ENCODE measurements at regions not wholly inside any gene's neighbourhood (a gene's known extent, or its start where the extent isn't known, plus 50 kb on each side); places are given as distances from the start of the nearest gene placed in this dataset.

DNA sequence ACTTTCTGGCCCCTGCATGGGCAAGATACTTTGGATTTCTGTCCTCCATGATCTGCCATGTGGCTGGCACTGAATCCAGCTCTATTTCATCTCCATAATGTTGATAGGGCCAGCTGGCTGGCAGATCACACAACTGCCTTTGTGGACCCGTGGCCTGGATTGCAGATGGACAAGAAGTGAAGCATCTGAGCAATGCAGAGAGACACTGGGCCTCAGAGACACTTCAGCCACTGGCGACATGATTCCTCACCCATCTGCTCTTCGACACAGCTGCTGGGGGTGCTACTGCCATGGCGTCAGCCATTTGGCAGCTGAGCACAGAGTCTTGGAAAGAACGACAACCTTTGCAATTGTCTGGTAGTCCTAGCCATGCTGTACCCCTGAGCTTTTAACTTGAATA is 79.5 kb upstream of the MYO16 start:
- Histone ChIP-seq H3K9ac (ENCODE audit: low read length) (no peak overlapping the region), H3K79me2 (ENCODE audit: insufficient read depth, low read length) (no peaks in the 10 kb centered on the region), H3K36me3 (ENCODE audit: insufficient read depth, low read length) (no peaks in the 10 kb centered on the region), H3K9me2 (ENCODE audit: low read depth, low read length) (no peaks in the 10 kb centered on the region), H2AFZ (ENCODE audit: low read length) (no peak overlapping the region), H3K4me1 (ENCODE audit: insufficient read depth, low read length, severe bottlenecking) (no peaks in the 10 kb centered on the region), H3K4me2 (ENCODE audit: low read length) (no peak overlapping the region), H3K27me3 (ENCODE audit: insufficient read depth, low read length) (no peaks in the 10 kb centered on the region; the same call in 1 of the 2 replicates), H3K4me3 (ENCODE audit: low read depth, low read length, poor library complexity, severe bottlenecking) (no peak overlapping the region), H3K9me3 (ENCODE audit: low read length) (no peaks in the 10 kb centered on the region), H3F3A (ENCODE audit: insufficient read depth, low read length) (no peaks in the 10 kb centered on the region), H3K27ac (ENCODE audit: low read depth, low read length, poor library complexity, severe bottlenecking) (no peak overlapping the region), H4K20me1 (ENCODE audit: insufficient read depth, low read length) (no peaks in the 10 kb centered on the region)
- TF ChIP-seq, protein P1, sequence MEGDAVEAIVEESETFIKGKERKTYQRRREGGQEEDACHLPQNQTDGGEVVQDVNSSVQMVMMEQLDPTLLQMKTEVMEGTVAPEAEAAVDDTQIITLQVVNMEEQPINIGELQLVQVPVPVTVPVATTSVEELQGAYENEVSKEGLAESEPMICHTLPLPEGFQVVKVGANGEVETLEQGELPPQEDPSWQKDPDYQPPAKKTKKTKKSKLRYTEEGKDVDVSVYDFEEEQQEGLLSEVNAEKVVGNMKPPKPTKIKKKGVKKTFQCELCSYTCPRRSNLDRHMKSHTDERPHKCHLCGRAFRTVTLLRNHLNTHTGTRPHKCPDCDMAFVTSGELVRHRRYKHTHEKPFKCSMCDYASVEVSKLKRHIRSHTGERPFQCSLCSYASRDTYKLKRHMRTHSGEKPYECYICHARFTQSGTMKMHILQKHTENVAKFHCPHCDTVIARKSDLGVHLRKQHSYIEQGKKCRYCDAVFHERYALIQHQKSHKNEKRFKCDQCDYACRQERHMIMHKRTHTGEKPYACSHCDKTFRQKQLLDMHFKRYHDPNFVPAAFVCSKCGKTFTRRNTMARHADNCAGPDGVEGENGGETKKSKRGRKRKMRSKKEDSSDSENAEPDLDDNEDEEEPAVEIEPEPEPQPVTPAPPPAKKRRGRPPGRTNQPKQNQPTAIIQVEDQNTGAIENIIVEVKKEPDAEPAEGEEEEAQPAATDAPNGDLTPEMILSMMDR (IDR thresholded peaks at IDR 0.05; ENCODE audit: low read length), result no peak
- no peak for TF ChIP-seq EZH2 (IDR thresholded peaks at IDR 0.05; ENCODE audit: borderline replicate concordance, low read length)

DNA sequence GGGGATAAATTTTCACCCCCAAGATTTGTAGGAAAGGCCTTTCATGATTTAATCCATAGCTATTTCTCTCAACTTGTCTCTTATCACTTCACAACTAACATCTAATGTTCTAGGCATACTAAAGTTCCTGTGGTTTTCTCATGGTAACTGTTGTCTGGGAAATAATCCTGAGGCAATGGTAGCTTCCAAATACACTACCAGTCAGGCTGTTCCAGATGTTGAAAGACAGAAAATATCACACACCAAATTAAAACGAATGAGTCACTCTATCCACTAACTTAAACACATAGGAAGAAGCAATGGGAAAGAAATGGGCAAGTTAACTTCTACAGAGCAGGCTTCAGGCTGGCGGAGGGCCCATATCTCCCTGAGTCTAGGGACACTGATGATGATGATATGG is 77.7 kb upstream of the MYO16 start:
- Histone ChIP-seq H3K4me1 (ENCODE audit: insufficient read depth, low read length, severe bottlenecking) (no peaks in the 10 kb centered on the region), H3K27me3 (ENCODE audit: insufficient read depth, low read length) (no peaks in the 10 kb centered on the region; the same call in 1 of the 2 replicates), H4K20me1 (ENCODE audit: insufficient read depth, low read length) (no peaks in the 10 kb centered on the region), H2AFZ (ENCODE audit: low read length) (no peak overlapping the region), H3K4me3 (ENCODE audit: low read depth, low read length, poor library complexity, severe bottlenecking) (no peak overlapping the region), H3K9me3 (ENCODE audit: low read length) (no peaks in the 10 kb centered on the region), H3F3A (ENCODE audit: insufficient read depth, low read length) (no peaks in the 10 kb centered on the region), H3K79me2 (ENCODE audit: insufficient read depth, low read length) (no peaks in the 10 kb centered on the region), H3K9ac (ENCODE audit: low read length) (no peak overlapping the region), H3K4me2 (ENCODE audit: low read length) (no peak overlapping the region), H3K27ac (ENCODE audit: low read depth, low read length, poor library complexity, severe bottlenecking) (no peak overlapping the region), H3K36me3 (ENCODE audit: insufficient read depth, low read length) (no peaks in the 10 kb centered on the region), H3K9me2 (ENCODE audit: low read depth, low read length) (no peaks in the 10 kb centered on the region)
- TF ChIP-seq, protein P1 (IDR thresholded peaks at IDR 0.05; ENCODE audit: low read length), result no peak
- no peak for TF ChIP-seq EZH2 (IDR thresholded peaks at IDR 0.05; ENCODE audit: borderline replicate concordance, low read length)

DNA sequence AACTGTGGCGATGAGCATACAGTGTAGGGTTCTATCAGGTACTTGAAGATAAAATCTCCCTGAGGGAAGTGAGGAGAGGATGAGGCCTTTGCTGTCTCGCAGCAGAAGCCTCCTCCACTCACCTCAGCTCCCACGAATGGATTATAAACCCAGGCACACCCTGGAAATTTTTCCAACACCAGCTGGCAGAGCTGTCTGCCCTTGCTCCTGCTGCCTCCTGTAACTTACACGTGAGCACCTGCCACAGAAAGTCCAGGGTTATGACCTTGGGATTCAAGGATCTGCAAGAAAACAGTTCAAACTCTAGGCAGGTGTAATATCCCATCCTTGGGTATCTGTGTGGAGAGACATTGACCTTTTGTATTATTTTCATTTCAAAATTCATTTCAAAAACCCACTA is 70.9 kb upstream of the MYO16 start:
- no peak overlapping the region for H3K4me3 ChIP-seq (ENCODE audit: low read depth, low read length, poor library complexity, severe bottlenecking)
- no peaks in the 10 kb centered on the region for H3K9me3 ChIP-seq (ENCODE audit: low read length)
- H4K20me1 ChIP-seq (ENCODE audit: insufficient read depth, low read length), result no peaks in the 10 kb centered on the region
- no peaks in the 10 kb centered on the region for H3K27me3 ChIP-seq (ENCODE audit: insufficient read depth, low read length)
- H3K9me2 ChIP-seq (ENCODE audit: low read depth, low read length), result no peaks in the 10 kb centered on the region
- H3F3A ChIP-seq (ENCODE audit: insufficient read depth, low read length), result no peaks in the 10 kb centered on the region
- no peak for TF ChIP-seq EZH2 (IDR thresholded peaks at IDR 0.05; ENCODE audit: borderline replicate concordance, low read length)
- TF ChIP-seq, protein P1 (IDR thresholded peaks at IDR 0.05; ENCODE audit: low read length), result no peak
- no peak overlapping the region for H3K27ac ChIP-seq (ENCODE audit: low read depth, low read length, poor library complexity, severe bottlenecking)
- H3K36me3 ChIP-seq (ENCODE audit: insufficient read depth, low read length), result no peaks in the 10 kb centered on the region
- H3K4me1 ChIP-seq (ENCODE audit: insufficient read depth, low read length, severe bottlenecking), result no peaks in the 10 kb centered on the region
- no peaks in the 10 kb centered on the region for H3K79me2 ChIP-seq (ENCODE audit: insufficient read depth, low read length)
- H3K4me2 ChIP-seq (ENCODE audit: low read length), result no peak overlapping the region
- no peak overlapping the region for H3K9ac ChIP-seq (ENCODE audit: low read length)
- H2AFZ ChIP-seq (ENCODE audit: low read length), result no peak overlapping the region

All from OCI-LY1 (cell line).